ENCODE measurements at regions not wholly inside any gene's neighbourhood (a gene's known extent, or its start where the extent isn't known, plus 50 kb on each side); places are given as distances from the start of the nearest gene placed in this dataset.

DNA sequence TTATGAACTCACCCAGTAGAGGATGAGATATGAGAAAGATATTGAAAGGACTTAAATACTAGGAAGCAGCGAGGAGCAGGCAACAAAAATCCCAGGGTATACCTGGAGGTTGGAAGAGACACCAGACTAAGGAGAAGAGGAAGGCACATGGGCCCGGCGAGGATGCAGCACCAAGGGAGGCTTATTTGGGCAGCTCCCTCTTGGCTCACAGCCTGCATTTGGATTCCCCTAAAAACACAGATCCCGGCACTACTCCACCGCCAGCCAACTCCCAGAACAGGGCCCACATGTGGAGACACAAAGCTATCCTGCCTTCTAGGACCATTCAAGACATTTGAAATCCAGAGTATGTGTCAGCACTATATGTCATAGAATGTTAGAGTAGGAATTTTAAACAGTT is 199.8 kb upstream of the FBXL7 start:
- no peak overlapping the region for H3K27ac ChIP-seq (ENCODE audit: low read length in 2 of 2)
- H3K4me3 ChIP-seq (ENCODE audit: control extremely low read depth in 1 of 5, extremely low read depth in 1 of 5, insufficient read depth in 1 of 5, low read depth in 2 of 5, low read length in 4 of 5) = no peak overlapping the region
- H3K9me3 ChIP-seq (ENCODE audit: control extremely low read depth in 1 of 3, control insufficient read depth in 2 of 3, insufficient read depth in 1 of 3, low read length in 2 of 3) = peaks cover 0 to 3% (median 0%) of the 10 kb centered on the region in 3 donors
- H4K20me1 ChIP-seq (ENCODE audit: control insufficient read depth, insufficient read depth, low read length, poor library complexity, severe bottlenecking) = no peaks in the 10 kb centered on the region
- intact Hi-C loops (cut with micrococcal nuclease) = no loop called here
- no peaks in the 10 kb centered on the region for H3K4me1 ChIP-seq (ENCODE audit: control insufficient read depth in 2 of 2, insufficient read depth in 2 of 2, low read length in 2 of 2)
- H3K36me3 ChIP-seq (replicated peaks in 1 of 2; ENCODE audit: control extremely low read depth in 1 of 2, control insufficient read depth in 1 of 2, extremely low read depth in 1 of 2, insufficient read depth in 2 of 2, low read length in 1 of 2) = no peaks in the 10 kb centered on the region
- DNase-seq (no peak), ATAC-seq (ENCODE audit: low read depth) (no peak)
- Mint-ChIP-seq H3K9me3 (ENCODE audit: insufficient read depth) (peaks cover 3% of the 10 kb centered on the region), H3K27ac (no peak overlapping the region), H3K4me1 (no peaks in the 10 kb centered on the region), H3K4me3 (no peak overlapping the region), H3K27me3 (no peaks in the 10 kb centered on the region)
- no peak overlapping the region for H2AFZ ChIP-seq (ENCODE audit: insufficient read depth, low read depth, low read length, poor library complexity, severe bottlenecking)
- POLR2A ChIA-PET = no interaction called here
- H3K79me2 ChIP-seq (ENCODE audit: control insufficient read depth, insufficient read depth, low read length) = no peaks in the 10 kb centered on the region
- CTCF ChIA-PET = no interaction called here
- 100% methylated on average over 2 of the region's 5 CpGs for WGBS (ENCODE audit: insufficient coverage)
- no peak overlapping the region for H3K9ac ChIP-seq (ENCODE audit: low read length)
- H3K4me2 ChIP-seq (replicated peaks; ENCODE audit: low read depth, low read length, poor library complexity, severe bottlenecking) = no peak overlapping the region
- H3K27me3 ChIP-seq (replicated peaks in 1 of 4; ENCODE audit: control extremely low read depth in 1 of 4, control insufficient read depth in 3 of 4, insufficient read depth in 4 of 4, low read length in 3 of 4) = no peaks in the 10 kb centered on the region
- TF ChIP-seq, protein P1, sequence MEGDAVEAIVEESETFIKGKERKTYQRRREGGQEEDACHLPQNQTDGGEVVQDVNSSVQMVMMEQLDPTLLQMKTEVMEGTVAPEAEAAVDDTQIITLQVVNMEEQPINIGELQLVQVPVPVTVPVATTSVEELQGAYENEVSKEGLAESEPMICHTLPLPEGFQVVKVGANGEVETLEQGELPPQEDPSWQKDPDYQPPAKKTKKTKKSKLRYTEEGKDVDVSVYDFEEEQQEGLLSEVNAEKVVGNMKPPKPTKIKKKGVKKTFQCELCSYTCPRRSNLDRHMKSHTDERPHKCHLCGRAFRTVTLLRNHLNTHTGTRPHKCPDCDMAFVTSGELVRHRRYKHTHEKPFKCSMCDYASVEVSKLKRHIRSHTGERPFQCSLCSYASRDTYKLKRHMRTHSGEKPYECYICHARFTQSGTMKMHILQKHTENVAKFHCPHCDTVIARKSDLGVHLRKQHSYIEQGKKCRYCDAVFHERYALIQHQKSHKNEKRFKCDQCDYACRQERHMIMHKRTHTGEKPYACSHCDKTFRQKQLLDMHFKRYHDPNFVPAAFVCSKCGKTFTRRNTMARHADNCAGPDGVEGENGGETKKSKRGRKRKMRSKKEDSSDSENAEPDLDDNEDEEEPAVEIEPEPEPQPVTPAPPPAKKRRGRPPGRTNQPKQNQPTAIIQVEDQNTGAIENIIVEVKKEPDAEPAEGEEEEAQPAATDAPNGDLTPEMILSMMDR (IDR thresholded peaks at IDR 0.05) = no peak
- no peak for TF ChIP-seq EZH2 (IDR thresholded peaks at IDR 0.05; ENCODE audit: borderline replicate concordance, insufficient read depth, low read depth, low read length, poor library complexity, severe bottlenecking)

DNA sequence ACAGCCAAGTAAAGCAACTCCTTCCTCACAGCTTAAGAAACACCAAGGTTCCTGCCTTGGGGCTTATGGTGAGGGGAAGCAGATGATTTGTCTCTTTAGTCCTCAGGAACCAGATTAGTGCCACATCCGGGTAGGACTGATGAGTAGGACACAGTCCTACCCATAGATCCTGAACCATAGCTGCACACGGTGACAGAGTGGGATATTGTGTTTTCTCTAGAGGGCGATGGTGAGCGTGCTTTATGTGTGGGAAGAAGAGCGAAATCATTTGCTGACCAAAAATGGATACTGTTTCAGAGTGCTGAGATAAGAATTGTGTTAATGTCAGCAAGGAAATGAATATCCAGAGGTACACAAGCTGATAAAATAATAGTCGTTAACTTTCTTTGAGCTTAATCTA is 209.0 kb upstream of the FBXL7 start:
- no peak overlapping the region for H3K27ac Mint-ChIP-seq
- no peaks in the 10 kb centered on the region for H3K27me3 Mint-ChIP-seq
- intact Hi-C loops (cut with micrococcal nuclease) = no loop called here
- POLR2A ChIA-PET = no interaction called here
- Histone ChIP-seq H3K9ac (ENCODE audit: low read length) (no peak overlapping the region), H3K4me1 (ENCODE audit: control insufficient read depth in 2 of 2, insufficient read depth in 2 of 2, low read length in 2 of 2) (no peaks in the 10 kb centered on the region), H3K27me3 (replicated peaks in 1 of 4; ENCODE audit: control extremely low read depth in 1 of 4, control insufficient read depth in 3 of 4, insufficient read depth in 4 of 4, low read length in 3 of 4) (no peaks in the 10 kb centered on the region), H3K9me3 (ENCODE audit: control extremely low read depth in 1 of 3, control insufficient read depth in 2 of 3, insufficient read depth in 1 of 3, low read length in 2 of 3) (peaks cover 0 to 8% (median 2%) of the 10 kb centered on the region in 3 donors), H3K79me2 (ENCODE audit: control insufficient read depth, insufficient read depth, low read length) (no peaks in the 10 kb centered on the region), H3K27ac (ENCODE audit: low read length in 2 of 2) (no peak overlapping the region), H2AFZ (ENCODE audit: insufficient read depth, low read depth, low read length, poor library complexity, severe bottlenecking) (no peak overlapping the region), H3K36me3 (replicated peaks in 1 of 2; ENCODE audit: control extremely low read depth in 1 of 2, control insufficient read depth in 1 of 2, extremely low read depth in 1 of 2, insufficient read depth in 2 of 2, low read length in 1 of 2) (no peaks in the 10 kb centered on the region), H4K20me1 (ENCODE audit: control insufficient read depth, insufficient read depth, low read length, poor library complexity, severe bottlenecking) (no peaks in the 10 kb centered on the region), H3K4me2 (replicated peaks; ENCODE audit: low read depth, low read length, poor library complexity, severe bottlenecking) (no peak overlapping the region), H3K4me3 (ENCODE audit: control extremely low read depth in 1 of 5, extremely low read depth in 1 of 5, insufficient read depth in 1 of 5, low read depth in 2 of 5, low read length in 4 of 5) (no peak overlapping the region)
- CTCF ChIA-PET = no interaction called here
- ATAC-seq (ENCODE audit: low read depth) (no peak), DNase-seq (no peak)
- 91% methylated on average over 4 of the region's 6 CpGs for WGBS (ENCODE audit: insufficient coverage)
- peaks cover 2% of the 10 kb centered on the region for H3K9me3 Mint-ChIP-seq (ENCODE audit: insufficient read depth)
- H3K4me1 Mint-ChIP-seq = no peaks in the 10 kb centered on the region
- no peak overlapping the region for H3K4me3 Mint-ChIP-seq
- TF ChIP-seq, protein P1 (IDR thresholded peaks at IDR 0.05) = no peak
- TF ChIP-seq EZH2 (IDR thresholded peaks at IDR 0.05; ENCODE audit: borderline replicate concordance, insufficient read depth, low read depth, low read length, poor library complexity, severe bottlenecking) = no peak

Data from B cell (primary cell).